ENCODE measurements at regions not wholly inside any gene's neighbourhood (a gene's known extent, or its start where the extent isn't known, plus 50 kb on each side); places are given as distances from the start of the nearest gene placed in this dataset.

GRCh38 chr6:95517568-95517967 lies 59.8 kb upstream of the MANEA start:
- Histone ChIP-seq H3K27ac (replicated peaks) (no peak overlapping the region), H3K27me3 (ENCODE audit: insufficient read depth, poor library complexity, severe bottlenecking) (no peaks in the 10 kb centered on the region), H3K4me3 (replicated peaks; ENCODE audit: insufficient read depth, low read length) (no peak overlapping the region)
- DNase-seq (ENCODE audit: low read depth in 1 of 2, low spot score in 1 of 2), result no peak
- TF ChIP-seq SPI1 (IDR thresholded peaks at IDR 0.05; ENCODE audit: borderline replicate concordance, low read depth) (no peak), CTCF (IDR thresholded peaks at IDR 0.05; ENCODE audit: insufficient read depth, low read length) (no peak), POLR2AphosphoS5 (IDR thresholded peaks at IDR 0.05; ENCODE audit: low read depth) (no peak), REST (IDR thresholded peaks at IDR 0.05; ENCODE audit: insufficient replicate concordance, low read depth) (no peak), GABPA (IDR thresholded peaks at IDR 0.05; ENCODE audit: low read depth) (no peak)

DNA sequence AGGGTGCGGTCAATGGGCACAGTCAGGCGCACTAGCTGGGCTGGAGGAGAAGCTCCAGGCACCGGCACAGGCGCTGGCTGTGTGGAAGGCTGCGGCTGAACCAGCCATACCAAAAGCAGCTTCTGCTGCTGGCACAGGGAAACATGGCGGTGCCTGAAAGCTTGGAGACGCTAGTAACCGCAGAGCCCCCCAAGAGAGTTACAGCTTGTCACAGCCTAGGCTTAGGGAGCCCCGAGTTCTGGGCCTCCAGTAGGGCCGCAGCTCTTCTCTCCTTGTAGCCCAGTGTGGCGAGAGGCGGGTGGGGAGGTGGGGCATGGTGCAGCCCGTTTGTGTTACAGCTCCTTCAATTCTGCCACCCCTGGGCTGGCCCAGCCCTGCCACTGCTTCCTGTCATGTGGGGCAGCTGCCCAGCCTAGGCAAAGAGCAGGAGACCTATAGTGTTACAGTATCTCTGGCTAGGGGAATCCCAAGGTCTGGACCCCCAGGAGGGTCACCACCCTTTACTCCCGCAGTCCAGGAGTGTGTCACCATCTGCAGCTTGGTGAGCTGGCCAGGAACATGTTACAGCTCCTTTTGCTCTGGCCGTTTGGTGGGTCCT lies 58.6 kb upstream of the MANEA start:
- no peak overlapping the region for H3K4me3 ChIP-seq (replicated peaks; ENCODE audit: insufficient read depth, low read length)
- H3K27ac ChIP-seq (replicated peaks), result no peak overlapping the region
- no peak for DNase-seq (ENCODE audit: low read depth in 1 of 2, low spot score in 1 of 2)
- no peaks in the 10 kb centered on the region for H3K27me3 ChIP-seq (ENCODE audit: insufficient read depth, poor library complexity, severe bottlenecking)
- TF ChIP-seq SPI1 (IDR thresholded peaks at IDR 0.05; ENCODE audit: borderline replicate concordance, low read depth) (no peak), REST (IDR thresholded peaks at IDR 0.05; ENCODE audit: insufficient replicate concordance, low read depth) (no peak), CTCF (IDR thresholded peaks at IDR 0.05; ENCODE audit: insufficient read depth, low read length) (no peak), GABPA (IDR thresholded peaks at IDR 0.05; ENCODE audit: low read depth) (no peak)

- no peak for DNase-seq (ENCODE audit: low read depth in 1 of 2, low spot score in 1 of 2)
- Histone ChIP-seq H3K27me3 (ENCODE audit: insufficient read depth, poor library complexity, severe bottlenecking) (no peaks in the 10 kb centered on the region), H3K4me3 (replicated peaks; ENCODE audit: insufficient read depth, low read length) (no peak overlapping the region), H3K27ac (replicated peaks) (no peak overlapping the region)
- no peak for TF ChIP-seq GABPA (IDR thresholded peaks at IDR 0.05; ENCODE audit: low read depth)
- no peak for TF ChIP-seq CTCF (IDR thresholded peaks at IDR 0.05; ENCODE audit: insufficient read depth, low read length)
- no peak for TF ChIP-seq SPI1 (IDR thresholded peaks at IDR 0.05; ENCODE audit: borderline replicate concordance, low read depth)
- TF ChIP-seq POLR2AphosphoS5 (IDR thresholded peaks at IDR 0.05; ENCODE audit: low read depth), result no peak
- TF ChIP-seq REST (IDR thresholded peaks at IDR 0.05; ENCODE audit: insufficient replicate concordance, low read depth), result no peak
Observed at GRCh38 chr6:95519228-95520037, 57.9 kb upstream of the MANEA start.
